ENCODE measurements at regions not wholly inside any gene's neighbourhood (a gene's known extent, or its start where the extent isn't known, plus 50 kb on each side); places are given as distances from the start of the nearest gene placed in this dataset.

DNA sequence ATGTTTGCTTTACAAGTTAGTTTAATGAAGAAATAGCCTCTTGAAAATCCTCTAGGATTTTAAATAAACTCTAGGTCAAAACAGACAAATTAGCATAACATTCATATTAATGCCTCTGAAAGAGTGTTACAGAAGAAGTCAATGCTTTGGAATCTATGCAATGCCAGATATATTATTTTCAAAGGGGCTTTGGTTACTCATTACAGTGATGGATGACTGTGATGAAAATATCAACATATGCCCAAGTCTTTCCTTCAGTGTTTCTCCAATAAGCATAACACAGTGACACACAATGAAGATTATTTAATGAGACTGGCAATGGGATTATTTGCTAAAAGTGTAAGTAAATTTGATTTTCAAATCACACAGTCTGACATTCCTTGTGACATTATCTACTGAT lies 1247.2 kb downstream of the ROBO2 start:
- Histone ChIP-seq H3K27ac (no peak overlapping the region), H3K4me3 (no peak overlapping the region), H3K9me3 (no peaks in the 10 kb centered on the region), H3K27me3 (no peaks in the 10 kb centered on the region), H3K4me1 (no peaks in the 10 kb centered on the region), H3K36me3 (no peaks in the 10 kb centered on the region)
- intact Hi-C loops (cut with DNase I): no loop called here
- DNase-seq: no peak
- no peak for TF ChIP-seq POLR2A (IDR thresholded peaks at IDR 0.05)
- TF ChIP-seq, protein P1, sequence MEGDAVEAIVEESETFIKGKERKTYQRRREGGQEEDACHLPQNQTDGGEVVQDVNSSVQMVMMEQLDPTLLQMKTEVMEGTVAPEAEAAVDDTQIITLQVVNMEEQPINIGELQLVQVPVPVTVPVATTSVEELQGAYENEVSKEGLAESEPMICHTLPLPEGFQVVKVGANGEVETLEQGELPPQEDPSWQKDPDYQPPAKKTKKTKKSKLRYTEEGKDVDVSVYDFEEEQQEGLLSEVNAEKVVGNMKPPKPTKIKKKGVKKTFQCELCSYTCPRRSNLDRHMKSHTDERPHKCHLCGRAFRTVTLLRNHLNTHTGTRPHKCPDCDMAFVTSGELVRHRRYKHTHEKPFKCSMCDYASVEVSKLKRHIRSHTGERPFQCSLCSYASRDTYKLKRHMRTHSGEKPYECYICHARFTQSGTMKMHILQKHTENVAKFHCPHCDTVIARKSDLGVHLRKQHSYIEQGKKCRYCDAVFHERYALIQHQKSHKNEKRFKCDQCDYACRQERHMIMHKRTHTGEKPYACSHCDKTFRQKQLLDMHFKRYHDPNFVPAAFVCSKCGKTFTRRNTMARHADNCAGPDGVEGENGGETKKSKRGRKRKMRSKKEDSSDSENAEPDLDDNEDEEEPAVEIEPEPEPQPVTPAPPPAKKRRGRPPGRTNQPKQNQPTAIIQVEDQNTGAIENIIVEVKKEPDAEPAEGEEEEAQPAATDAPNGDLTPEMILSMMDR (IDR thresholded peaks at IDR 0.05): no peak

DNA sequence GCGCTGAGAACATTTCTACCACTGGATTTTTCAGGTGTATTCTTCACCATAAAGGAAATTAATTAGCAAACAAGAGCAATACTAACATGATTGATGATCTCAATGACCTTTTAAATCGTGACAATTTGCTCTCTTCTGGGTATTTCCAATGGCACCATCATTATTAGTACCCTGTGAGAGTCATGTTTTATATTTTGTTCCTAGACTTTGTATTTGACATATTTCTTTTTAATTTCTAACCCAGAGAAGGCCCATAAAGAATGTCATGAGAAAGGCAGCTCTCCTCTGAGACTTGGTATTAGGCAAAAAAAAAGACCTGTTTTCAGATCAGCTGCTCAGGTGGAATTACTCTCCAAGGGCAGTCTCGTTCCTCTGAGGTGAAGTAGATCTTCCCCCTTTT lies 1253.4 kb downstream of the ROBO2 start:
- Histone ChIP-seq H3K4me3 (no peak overlapping the region), H3K36me3 (no peaks in the 10 kb centered on the region), H3K4me1 (no peaks in the 10 kb centered on the region), H3K9me3 (no peaks in the 10 kb centered on the region), H3K27ac (no peak overlapping the region), H3K27me3 (no peaks in the 10 kb centered on the region)
- WGBS, 2 donors: 68 to 69% methylated on average over 3 of the region's 3 CpGs
- intact Hi-C loops (cut with DNase I): no loop called here
- DNase-seq: no peak
- TF ChIP-seq, protein P1 (IDR thresholded peaks at IDR 0.05): no peak
- no peak for TF ChIP-seq POLR2A (IDR thresholded peaks at IDR 0.05)

DNA sequence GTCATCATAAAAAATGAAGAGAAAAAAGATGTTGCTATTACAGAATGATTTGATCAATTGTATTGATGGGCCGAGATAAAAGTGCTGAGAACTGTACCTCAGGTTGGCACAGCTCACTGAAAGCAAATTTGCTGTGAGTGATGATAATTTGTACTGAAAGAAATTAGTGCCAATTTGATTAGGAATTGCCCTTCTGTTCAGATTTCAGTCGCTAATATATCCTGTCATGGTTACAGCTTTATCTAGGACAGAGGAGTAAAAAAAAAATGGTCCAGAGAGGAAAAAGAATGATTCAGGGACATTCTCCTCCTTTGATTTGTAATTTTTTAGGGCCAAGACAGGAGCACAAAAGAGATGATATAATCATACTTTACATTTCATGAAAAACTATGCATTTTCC lies 1264.2 kb downstream of the ROBO2 start:
- intact Hi-C loops (cut with DNase I): no loop called here
- WGBS, 2 donors: 69 to 90% methylated on average over 2 of the region's 2 CpGs
- Histone ChIP-seq H3K36me3 (no peaks in the 10 kb centered on the region), H3K27ac (no peak overlapping the region), H3K27me3 (no peaks in the 10 kb centered on the region), H3K4me3 (no peak overlapping the region), H3K9me3 (no peaks in the 10 kb centered on the region), H3K4me1 (peaks cover 0 to 4% (median 0%) of the 10 kb centered on the region in 3 donors)
- TF ChIP-seq, protein P1 (IDR thresholded peaks at IDR 0.05): no peak
- TF ChIP-seq POLR2A (IDR thresholded peaks at IDR 0.05): no peak
- no peak for DNase-seq

DNA sequence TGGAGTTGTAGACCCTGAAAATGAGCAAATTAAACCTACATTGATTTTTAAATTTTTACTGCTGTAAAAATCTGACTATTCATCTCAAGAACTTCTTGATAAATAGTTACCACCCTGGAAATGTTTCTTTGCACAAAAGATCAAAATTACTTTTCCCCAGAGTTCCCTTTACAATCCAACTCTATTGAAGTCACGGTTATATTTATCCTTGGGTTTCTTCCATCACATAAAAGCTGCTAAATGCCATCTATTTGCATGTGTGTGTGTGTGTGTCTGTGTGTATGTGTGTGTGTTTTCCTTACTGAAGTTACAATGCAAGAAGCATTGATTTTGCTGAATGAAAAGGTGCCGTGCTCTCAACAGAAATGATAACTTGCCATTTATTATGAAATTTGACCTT lies 1273.0 kb downstream of the ROBO2 start:
- Histone ChIP-seq H3K36me3 (no peaks in the 10 kb centered on the region), H3K27me3 (no peaks in the 10 kb centered on the region), H3K4me1 (peaks cover 0 to 8% (median 0%) of the 10 kb centered on the region in 3 donors), H3K4me3 (no peak overlapping the region), H3K9me3 (no peaks in the 10 kb centered on the region), H3K27ac (no peak overlapping the region)
- no peak for TF ChIP-seq POLR2A (IDR thresholded peaks at IDR 0.05)
- TF ChIP-seq, protein P1 (IDR thresholded peaks at IDR 0.05): no peak
- WGBS, 2 donors: 81 to 87% methylated on average over 2 of the region's 2 CpGs
- DNase-seq: no peak
- intact Hi-C loops (cut with DNase I): no loop called here

DNA sequence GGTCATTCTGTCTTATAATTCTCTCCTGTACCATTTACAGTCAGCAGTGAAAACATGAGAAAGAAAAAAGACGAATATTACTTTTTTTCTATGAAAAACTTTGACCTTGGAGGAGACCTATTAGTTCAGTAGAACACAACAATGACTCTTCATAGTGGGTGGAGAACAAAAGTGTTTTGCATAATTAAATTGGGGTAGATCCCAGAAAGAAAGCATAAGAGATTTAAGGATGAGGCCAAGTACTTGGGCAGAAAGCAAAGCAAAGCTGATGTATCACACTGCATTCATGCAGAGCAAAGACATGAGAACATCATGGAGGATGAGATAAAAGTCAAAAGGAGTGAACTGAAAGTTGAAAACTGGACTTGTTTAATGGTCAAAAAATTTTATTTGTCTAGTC lies 1273.4 kb downstream of the ROBO2 start:
- WGBS, 2 donors: 61 to 73% methylated on average over 1 of the region's 1 CpG
- Histone ChIP-seq H3K9me3 (no peaks in the 10 kb centered on the region), H3K4me3 (no peak overlapping the region), H3K27ac (no peak overlapping the region), H3K36me3 (no peaks in the 10 kb centered on the region), H3K4me1 (peaks cover 0 to 8% (median 0%) of the 10 kb centered on the region in 3 donors), H3K27me3 (no peaks in the 10 kb centered on the region)
- no peak for TF ChIP-seq POLR2A (IDR thresholded peaks at IDR 0.05)
- TF ChIP-seq, protein P1 (IDR thresholded peaks at IDR 0.05): no peak
- DNase-seq: no peak
- intact Hi-C loops (cut with DNase I): no loop called here

All from esophagus squamous epithelium (tissue), 5 donors.